ENCODE measurements at regions not wholly inside any gene's neighbourhood (a gene's known extent, or its start where the extent isn't known, plus 50 kb on each side); places are given as distances from the start of the nearest gene placed in this dataset.
"Not testable (repeated sequence)": the region's sequence is repeated elsewhere in the genome, so short reads cannot be mapped to it uniquely, and the experiment has no call there.

DNA sequence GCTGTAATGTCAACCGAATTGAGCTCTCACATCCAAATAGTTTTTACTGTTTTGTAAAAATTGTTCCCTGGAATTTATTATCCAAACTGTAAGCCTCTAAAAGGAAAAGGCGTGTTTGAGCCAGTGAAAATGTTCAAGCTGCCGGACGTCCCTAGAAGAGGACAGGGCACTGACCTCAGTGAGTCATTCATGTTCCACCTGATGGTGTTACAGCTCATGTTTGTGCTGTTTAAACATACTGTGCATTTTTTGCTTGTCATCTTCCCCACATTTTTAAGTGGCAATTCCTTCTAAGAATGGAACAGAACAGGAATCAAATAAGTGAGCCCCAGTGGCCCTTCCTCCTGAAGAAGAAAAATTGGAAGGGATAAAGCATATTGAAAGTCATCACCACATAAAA lies 239.6 kb downstream of the ZNF37A start:
- intact Hi-C loops (cut with micrococcal nuclease; ENCODE audit: unreplicated experiment); H3K9me3 ChIP-seq; H3K4me3 Mint-ChIP-seq (ENCODE audit: unreplicated experiment); BruUV-seq (replicated peaks); H3K4me3 ChIP-seq (ENCODE audit: low read depth, low read length); H3K4me1 Mint-ChIP-seq (ENCODE audit: low read depth, unreplicated experiment); H3K4me1 ChIP-seq; H3K27me3 Mint-ChIP-seq (ENCODE audit: insufficient read depth, unreplicated experiment); DNase-seq; POLR2A ChIA-PET; H3K36me3 Mint-ChIP-seq (ENCODE audit: insufficient read depth, unreplicated experiment); H3K27me3 ChIP-seq (replicated peaks; ENCODE audit: control insufficient read depth, insufficient read depth, low read length); H3K36me3 ChIP-seq (ENCODE audit: control insufficient read depth, insufficient read depth, low read length); CTCF ChIA-PET; H3K27ac Mint-ChIP-seq (ENCODE audit: unreplicated experiment); H3K9me3 Mint-ChIP-seq (ENCODE audit: unreplicated experiment): not testable (repeated sequence)

DNA sequence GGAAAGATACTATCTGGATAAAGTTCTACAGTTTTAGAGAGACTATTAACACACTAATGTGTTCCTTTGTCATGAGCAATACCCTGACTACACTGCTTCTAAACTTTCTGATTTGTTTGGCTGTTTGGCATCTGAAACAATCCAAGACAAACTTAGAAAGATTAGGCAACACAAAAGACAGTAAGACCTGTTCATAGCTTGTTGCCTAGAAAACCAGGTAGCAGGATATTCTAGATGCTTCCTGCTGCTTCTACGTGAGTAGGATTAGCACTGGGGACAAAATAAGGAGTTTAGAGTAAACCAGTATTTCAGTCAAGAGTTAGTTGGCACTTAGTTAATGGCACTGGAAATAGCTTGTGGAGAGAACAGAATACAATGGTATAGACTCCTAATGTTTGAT lies 256.5 kb downstream of the ZNF37A start:
- H3K36me3 ChIP-seq (ENCODE audit: control insufficient read depth, insufficient read depth, low read length); H3K9me3 Mint-ChIP-seq (ENCODE audit: unreplicated experiment); H3K4me3 Mint-ChIP-seq (ENCODE audit: unreplicated experiment); POLR2A ChIA-PET; H3K27ac Mint-ChIP-seq (ENCODE audit: unreplicated experiment); H3K36me3 Mint-ChIP-seq (ENCODE audit: insufficient read depth, unreplicated experiment); H3K27me3 ChIP-seq (replicated peaks; ENCODE audit: control insufficient read depth, insufficient read depth, low read length); H3K4me1 ChIP-seq; H3K4me1 Mint-ChIP-seq (ENCODE audit: low read depth, unreplicated experiment); DNase-seq; H3K4me3 ChIP-seq (ENCODE audit: low read depth, low read length); CTCF ChIA-PET; H3K9me3 ChIP-seq; BruUV-seq (replicated peaks): not testable (repeated sequence)
- H3K27me3 Mint-ChIP-seq (ENCODE audit: insufficient read depth, unreplicated experiment), result peaks cover 10% of the 10 kb centered on the region
- intact Hi-C loops (cut with micrococcal nuclease; ENCODE audit: unreplicated experiment), result loop anchor here (10.0 kb wide), 1 partner anchor 256 kb away; the partner anchor contains the start of gene ZNF37A

DNA sequence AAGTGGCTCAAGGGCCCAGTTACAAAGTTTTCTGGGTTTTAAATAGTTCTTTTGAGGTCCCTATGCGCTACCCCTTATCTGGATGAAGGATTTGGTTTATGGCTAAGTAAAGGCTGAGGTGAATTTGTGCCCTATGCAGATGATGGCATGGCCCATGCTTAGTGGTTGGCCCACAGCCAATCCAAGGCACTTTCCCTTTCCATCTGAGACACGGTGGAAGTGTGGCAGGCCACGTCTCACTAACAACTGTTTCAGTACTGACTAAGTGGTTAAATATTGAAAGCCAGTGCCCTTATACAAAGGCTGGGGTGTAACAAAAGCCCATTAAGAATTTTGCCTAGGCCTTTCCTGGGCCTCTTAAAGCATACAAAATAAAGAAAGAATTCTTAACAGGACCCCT lies 260.3 kb downstream of the ZNF37A start:
- H3K9me3 ChIP-seq; H3K4me1 ChIP-seq; H3K27me3 ChIP-seq (replicated peaks; ENCODE audit: control insufficient read depth, insufficient read depth, low read length); H3K4me3 ChIP-seq (ENCODE audit: low read depth, low read length); H3K36me3 Mint-ChIP-seq (ENCODE audit: insufficient read depth, unreplicated experiment); CTCF ChIA-PET; H3K4me1 Mint-ChIP-seq (ENCODE audit: low read depth, unreplicated experiment); BruUV-seq (replicated peaks); H3K4me3 Mint-ChIP-seq (ENCODE audit: unreplicated experiment); H3K27me3 Mint-ChIP-seq (ENCODE audit: insufficient read depth, unreplicated experiment); H3K36me3 ChIP-seq (ENCODE audit: control insufficient read depth, insufficient read depth, low read length); H3K9me3 Mint-ChIP-seq (ENCODE audit: unreplicated experiment); POLR2A ChIA-PET: not testable (repeated sequence)
- peak; percentile 19 to 39 for DNase-seq
- intact Hi-C loops (cut with micrococcal nuclease; ENCODE audit: unreplicated experiment), result loop anchor here (10.0 kb wide), 1 partner anchor 260 kb away; the partner anchor contains the start of gene ZNF37A
- peak overlapping the region; percentile 98 for H3K27ac Mint-ChIP-seq (ENCODE audit: unreplicated experiment)

DNA sequence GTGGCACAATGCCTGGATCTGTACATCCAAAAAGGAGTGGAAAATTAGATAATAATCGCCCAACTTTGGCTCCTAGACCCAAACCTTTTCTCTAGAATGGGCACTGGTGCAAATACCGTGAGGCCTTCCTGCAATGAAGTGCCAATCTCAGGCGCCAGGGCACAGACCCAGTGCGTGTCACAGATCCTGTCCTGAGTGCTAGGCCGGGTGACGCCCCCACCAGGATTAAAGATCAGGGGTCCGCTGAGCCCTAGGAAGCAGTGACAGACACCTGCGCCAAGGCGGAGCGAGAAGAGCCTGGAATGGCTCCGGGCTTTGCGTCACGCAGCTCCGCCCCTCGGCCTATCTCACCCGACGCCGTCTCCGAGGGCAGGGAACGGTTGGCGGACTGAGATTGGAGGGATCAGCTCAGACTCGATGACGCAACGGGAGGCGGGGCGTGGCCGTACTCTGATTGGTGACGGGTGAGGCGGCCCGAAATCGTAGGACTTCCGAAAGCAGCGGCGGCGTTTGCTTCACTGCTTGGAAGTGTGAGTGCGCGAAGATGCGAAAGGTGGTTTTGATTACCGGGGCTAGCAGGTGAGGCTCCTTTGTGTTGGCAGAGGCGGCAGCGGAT lies 261.9 kb downstream of the ZNF37A start:
- H3K4me1 Mint-ChIP-seq (ENCODE audit: low read depth, unreplicated experiment); H3K36me3 ChIP-seq (ENCODE audit: control insufficient read depth, insufficient read depth, low read length); H3K9me3 ChIP-seq; H3K9me3 Mint-ChIP-seq (ENCODE audit: unreplicated experiment); H3K27me3 ChIP-seq (replicated peaks; ENCODE audit: control insufficient read depth, insufficient read depth, low read length); BruUV-seq (replicated peaks); H3K27me3 Mint-ChIP-seq (ENCODE audit: insufficient read depth, unreplicated experiment); POLR2A ChIA-PET; H3K4me1 ChIP-seq; CTCF ChIA-PET: not testable (repeated sequence)
- Mint-ChIP-seq H3K27ac (ENCODE audit: unreplicated experiment) (peak overlapping the region; percentile 98), H3K36me3 (ENCODE audit: insufficient read depth, unreplicated experiment) (peaks cover 12% of the 10 kb centered on the region), H3K4me3 (ENCODE audit: unreplicated experiment) (peak overlapping the region; percentile 92)
- intact Hi-C loops (cut with micrococcal nuclease; ENCODE audit: unreplicated experiment), result loop anchor here (10.0 kb wide), 1 partner anchor 261 kb away; the partner anchor contains the start of gene ZNF37A
- peak overlapping the region; percentile 56 for H3K4me3 ChIP-seq (ENCODE audit: low read depth, low read length)
- DNase-seq, result peak; percentile 81 to 87

DNA sequence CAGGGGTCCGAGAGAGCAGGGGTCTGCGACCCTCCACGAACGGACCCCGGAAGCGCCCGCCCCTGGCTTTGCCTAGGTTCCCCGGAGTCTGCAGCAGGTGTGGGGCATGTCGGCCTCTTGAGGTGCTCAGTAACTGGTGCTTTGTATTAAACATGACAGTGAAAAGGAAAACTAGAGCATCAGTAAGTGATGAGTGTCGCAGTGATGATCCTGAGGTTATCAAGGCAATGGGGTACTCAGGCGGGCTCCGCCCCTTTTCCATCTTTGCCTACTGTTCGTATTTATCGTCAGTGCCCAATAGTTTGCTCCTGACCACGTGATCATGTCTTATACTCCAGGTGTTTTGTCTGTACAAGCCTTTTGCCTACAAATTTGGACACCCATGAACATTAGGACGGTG lies 262.4 kb downstream of the ZNF37A start:
- H3K27me3 ChIP-seq (replicated peaks; ENCODE audit: control insufficient read depth, insufficient read depth, low read length); POLR2A ChIA-PET; H3K9me3 ChIP-seq; CTCF ChIA-PET; H3K27me3 Mint-ChIP-seq (ENCODE audit: insufficient read depth, unreplicated experiment); H3K9me3 Mint-ChIP-seq (ENCODE audit: unreplicated experiment); H3K36me3 ChIP-seq (ENCODE audit: control insufficient read depth, insufficient read depth, low read length); H3K4me1 Mint-ChIP-seq (ENCODE audit: low read depth, unreplicated experiment); H3K4me1 ChIP-seq: not testable (repeated sequence)
- Mint-ChIP-seq H3K4me3 (ENCODE audit: unreplicated experiment) (peak overlapping the region; percentile 92), H3K36me3 (ENCODE audit: insufficient read depth, unreplicated experiment) (peaks cover 16% of the 10 kb centered on the region), H3K27ac (ENCODE audit: unreplicated experiment) (peak overlapping the region; percentile 98)
- H3K4me3 ChIP-seq (ENCODE audit: low read depth, low read length), result peak overlapping the region; percentile 56
- intact Hi-C loops (cut with micrococcal nuclease; ENCODE audit: unreplicated experiment), result loop anchor here (10.0 kb wide), 1 partner anchor 262 kb away; the partner anchor contains the start of gene ZNF37A
- BruUV-seq (replicated peaks), result TSS peak; percentile 70
- DNase-seq, result peak; percentile 24 to 40

DNA sequence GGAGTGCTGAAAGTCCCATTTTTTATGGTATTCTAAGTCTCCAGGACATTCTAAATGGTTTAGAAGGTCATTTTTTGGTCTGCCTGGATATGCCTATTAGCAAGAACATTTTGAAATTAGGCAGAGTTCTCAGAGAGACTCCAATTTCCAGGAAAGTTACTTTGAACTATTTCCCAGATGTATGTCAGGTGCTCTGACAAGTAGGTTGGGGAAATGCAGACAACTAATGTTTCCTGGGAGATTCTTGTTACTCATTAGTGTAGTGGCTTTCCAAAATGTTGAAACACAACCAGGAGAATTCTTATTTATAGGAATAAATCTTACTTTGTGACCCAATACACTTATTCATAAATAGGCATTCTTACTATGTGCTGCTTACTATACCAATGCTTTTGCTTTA lies 268.4 kb downstream of the ZNF37A start:
- DNase-seq; H3K36me3 ChIP-seq (ENCODE audit: control insufficient read depth, insufficient read depth, low read length); H3K4me3 Mint-ChIP-seq (ENCODE audit: unreplicated experiment); H3K4me3 ChIP-seq (ENCODE audit: low read depth, low read length); H3K9me3 ChIP-seq; H3K27ac Mint-ChIP-seq (ENCODE audit: unreplicated experiment); POLR2A ChIA-PET; H3K27me3 Mint-ChIP-seq (ENCODE audit: insufficient read depth, unreplicated experiment); H3K27me3 ChIP-seq (replicated peaks; ENCODE audit: control insufficient read depth, insufficient read depth, low read length); BruUV-seq (replicated peaks); H3K4me1 Mint-ChIP-seq (ENCODE audit: low read depth, unreplicated experiment); H3K4me1 ChIP-seq; H3K9me3 Mint-ChIP-seq (ENCODE audit: unreplicated experiment); CTCF ChIA-PET: not testable (repeated sequence)
- intact Hi-C loops (cut with micrococcal nuclease; ENCODE audit: unreplicated experiment), result loop anchor here (10.0 kb wide), 1 partner anchor 348 kb away; the partner anchor contains the start of gene ZNF33A
- H3K36me3 Mint-ChIP-seq (ENCODE audit: insufficient read depth, unreplicated experiment), result peaks cover 54% of the 10 kb centered on the region

DNA sequence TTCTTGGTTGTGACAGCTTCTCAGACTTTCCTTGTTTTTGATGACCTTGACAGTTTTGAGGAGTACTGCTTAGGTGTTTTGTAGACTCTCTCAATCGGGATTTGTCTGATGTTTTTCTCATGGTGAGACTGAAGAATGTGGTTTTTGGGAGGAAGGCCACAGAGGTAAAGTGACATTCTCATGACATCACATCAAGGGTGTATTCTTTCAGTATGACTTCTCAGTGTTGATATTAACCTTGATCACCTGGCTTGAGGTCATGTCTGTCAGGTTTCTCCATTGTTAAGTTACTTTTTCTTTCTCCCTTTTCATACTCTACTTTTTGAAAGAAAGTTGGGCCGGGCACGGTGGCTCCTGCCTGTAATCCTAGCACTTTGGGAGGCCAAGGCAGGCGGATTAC lies 269.9 kb downstream of the ZNF37A start:
- H3K27ac Mint-ChIP-seq (ENCODE audit: unreplicated experiment); CTCF ChIA-PET; H3K9me3 Mint-ChIP-seq (ENCODE audit: unreplicated experiment); H3K9me3 ChIP-seq; DNase-seq; H3K4me3 ChIP-seq (ENCODE audit: low read depth, low read length); BruUV-seq (replicated peaks); H3K27me3 ChIP-seq (replicated peaks; ENCODE audit: control insufficient read depth, insufficient read depth, low read length); H3K27me3 Mint-ChIP-seq (ENCODE audit: insufficient read depth, unreplicated experiment); H3K4me3 Mint-ChIP-seq (ENCODE audit: unreplicated experiment); POLR2A ChIA-PET; H3K4me1 ChIP-seq; H3K36me3 ChIP-seq (ENCODE audit: control insufficient read depth, insufficient read depth, low read length); H3K4me1 Mint-ChIP-seq (ENCODE audit: low read depth, unreplicated experiment): not testable (repeated sequence)
- intact Hi-C loops (cut with micrococcal nuclease; ENCODE audit: unreplicated experiment), result loop anchor here (10.0 kb wide), 1 partner anchor 349 kb away; the partner anchor contains the start of gene ZNF33A
- peaks cover 61% of the 10 kb centered on the region for H3K36me3 Mint-ChIP-seq (ENCODE audit: insufficient read depth, unreplicated experiment)
